ENCODE measurements at regions not wholly inside any gene's neighbourhood (a gene's known extent, or its start where the extent isn't known, plus 50 kb on each side); places are given as distances from the start of the nearest gene placed in this dataset.

DNA sequence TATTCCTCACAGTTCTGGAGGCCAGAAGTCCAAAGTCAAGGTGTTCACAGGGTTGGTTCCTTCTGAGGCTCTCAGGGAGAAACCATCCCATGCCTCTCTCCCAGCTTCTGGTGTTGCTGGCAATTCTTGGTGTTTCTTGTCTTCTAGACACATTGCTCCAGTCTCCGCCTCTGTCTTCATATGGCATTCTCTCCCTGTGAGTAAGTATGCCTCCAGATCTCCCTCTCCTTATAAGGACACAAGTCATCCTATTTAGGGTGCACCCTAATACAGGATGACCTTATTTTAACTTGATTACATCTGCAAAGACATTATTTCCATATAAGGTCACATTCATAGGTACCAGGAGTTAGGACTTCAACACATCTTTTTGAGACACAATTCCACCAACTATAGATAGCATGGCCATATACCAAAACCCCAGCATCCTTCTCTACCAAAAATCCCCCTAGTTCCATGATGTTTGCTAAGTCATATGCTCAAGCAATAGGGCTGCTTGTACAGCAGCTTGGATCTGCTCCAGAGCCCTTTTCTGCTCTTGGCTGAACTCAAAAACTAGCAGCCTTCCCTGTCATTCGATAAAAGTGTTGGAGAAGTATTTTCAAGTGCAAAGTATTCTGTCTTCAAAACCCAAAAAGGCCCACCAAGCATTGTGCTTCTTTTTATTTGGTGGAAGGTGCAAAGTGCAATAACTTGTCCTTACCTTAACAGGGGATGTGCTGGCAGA is 79.2 kb upstream of the CMKLR1 start:
- DNase-seq (ENCODE audit: low read depth in 1 of 2, low spot score in 1 of 2): no peak
- in situ Hi-C loops (cut with HindIII; ENCODE audit: low pct_unique_long_range_greater_than_20kb, low sequenced_read_pairs): no loop called here
- no peak for TF ChIP-seq JUND (IDR thresholded peaks at IDR 0.05; ENCODE audit: low read depth)

DNA sequence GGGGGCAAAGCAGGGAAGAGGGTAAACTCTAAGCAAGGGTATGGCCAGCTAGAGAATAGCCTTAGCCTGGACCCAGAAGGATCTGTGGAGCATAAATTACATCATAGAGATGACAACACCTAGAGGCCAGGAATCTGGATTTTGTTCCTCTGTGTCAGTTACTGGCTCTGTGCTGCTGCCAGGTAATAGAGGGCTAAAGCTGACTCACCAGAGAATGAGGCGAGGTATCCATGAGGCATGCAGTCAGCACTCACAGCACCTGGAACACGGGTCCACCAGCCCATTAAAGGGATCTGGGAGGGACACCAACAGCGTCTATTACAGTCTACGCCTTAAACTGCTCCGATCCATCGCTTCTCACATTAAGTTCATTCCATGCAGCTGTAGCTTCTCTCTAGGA is 74.9 kb upstream of the CMKLR1 start:
- in situ Hi-C loops (cut with HindIII; ENCODE audit: low pct_unique_long_range_greater_than_20kb, low sequenced_read_pairs): no loop called here
- no peak for TF ChIP-seq JUND (IDR thresholded peaks at IDR 0.05; ENCODE audit: low read depth)
- no peak for DNase-seq (ENCODE audit: low read depth in 1 of 2, low spot score in 1 of 2)

DNA sequence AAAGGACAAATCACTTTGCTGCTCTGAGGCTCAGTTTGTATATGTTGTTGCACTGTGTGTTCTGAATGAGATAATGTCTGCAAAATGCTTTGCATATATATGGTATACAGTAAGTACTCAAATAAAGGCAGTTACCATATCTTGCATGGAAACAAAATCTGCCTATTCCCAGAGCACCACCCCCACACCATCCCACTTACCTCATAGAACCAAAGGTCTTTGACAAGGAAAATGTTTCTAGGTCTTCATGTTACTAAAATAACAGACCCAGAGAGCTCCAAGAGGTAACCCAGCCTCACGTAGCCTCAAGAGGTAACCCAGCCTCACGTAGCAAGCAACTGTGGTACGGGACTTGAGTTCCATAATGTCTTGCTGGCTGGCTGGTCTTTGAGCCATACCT is 71.6 kb upstream of the CMKLR1 start:
- no peak for TF ChIP-seq JUND (IDR thresholded peaks at IDR 0.05; ENCODE audit: low read depth)
- no peak for DNase-seq (ENCODE audit: low read depth in 1 of 2, low spot score in 1 of 2)
- in situ Hi-C loops (cut with HindIII; ENCODE audit: low pct_unique_long_range_greater_than_20kb, low sequenced_read_pairs): no loop called here

DNA sequence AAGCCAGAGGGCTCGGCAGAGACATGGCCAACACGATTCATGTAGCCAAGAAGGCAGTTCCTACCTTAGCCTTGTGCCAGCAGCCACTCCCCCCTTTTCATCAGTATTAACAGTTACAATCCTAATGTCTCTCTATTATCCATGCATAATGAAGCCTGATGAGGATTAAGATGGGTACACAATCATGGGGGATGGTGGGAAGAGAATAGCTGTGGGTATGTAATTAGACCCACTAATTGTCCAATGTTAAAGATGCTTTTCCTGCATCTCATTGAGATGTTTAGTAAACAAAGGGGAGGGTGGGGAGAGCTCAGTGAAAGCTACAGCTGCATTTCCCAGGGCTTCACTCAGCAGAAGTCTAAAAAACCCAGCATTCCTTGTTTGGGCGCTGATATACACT is 70.4 kb upstream of the CMKLR1 start:
- no peak for TF ChIP-seq JUND (IDR thresholded peaks at IDR 0.05; ENCODE audit: low read depth)

DNA sequence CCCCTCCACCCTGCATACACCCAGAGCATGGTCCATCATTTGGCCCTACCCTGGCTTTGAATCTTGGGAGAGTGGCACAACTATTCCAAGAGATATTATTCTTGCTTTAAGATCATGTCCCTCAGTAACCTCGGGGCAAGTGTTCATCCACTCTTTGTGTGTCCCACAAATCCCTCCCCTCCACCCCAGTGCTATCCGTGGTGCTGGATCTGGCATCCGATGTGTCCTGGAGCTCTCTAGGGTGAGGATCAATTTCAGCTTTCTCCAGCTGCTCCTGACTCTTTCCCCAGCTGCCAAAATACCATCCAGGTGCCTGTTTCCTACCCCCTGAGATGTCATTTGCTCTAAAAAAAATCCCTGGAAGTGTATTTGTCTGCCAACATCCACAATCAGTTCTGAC is 64.8 kb upstream of the CMKLR1 start:
- in situ Hi-C loops (cut with HindIII; ENCODE audit: low pct_unique_long_range_greater_than_20kb, low sequenced_read_pairs): no loop called here
- DNase-seq (ENCODE audit: low read depth in 1 of 2, low spot score in 1 of 2): peak; percentile 18 to 59
- TF ChIP-seq JUND (IDR thresholded peaks at IDR 0.05; ENCODE audit: low read depth): no peak

More for the DNA sequence above, 70.4 kb upstream of the CMKLR1 start:
- no peak for DNase-seq (ENCODE audit: low read depth in 1 of 2, low spot score in 1 of 2)
- in situ Hi-C loops (cut with HindIII; ENCODE audit: low pct_unique_long_range_greater_than_20kb, low sequenced_read_pairs): no loop called here

DNA sequence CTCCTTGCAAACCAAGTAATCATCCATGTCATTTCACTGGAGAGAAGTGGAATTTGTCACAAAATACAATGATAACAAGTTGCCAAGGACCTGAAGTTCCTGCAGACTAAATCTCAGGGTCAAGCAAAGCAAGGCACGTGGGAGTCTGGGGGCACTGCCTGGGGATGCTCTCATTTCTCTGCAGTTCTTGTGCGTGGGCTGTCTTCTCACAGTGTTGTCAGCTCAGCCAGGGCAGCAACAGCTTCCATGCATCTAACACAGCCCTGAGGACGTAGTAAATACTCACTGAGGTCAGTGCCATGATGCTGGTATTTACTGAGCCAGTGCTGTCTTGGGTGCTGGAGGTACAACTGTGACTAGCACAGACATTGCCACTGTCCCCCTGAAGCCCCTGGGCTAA is 62.9 kb upstream of the CMKLR1 start:
- in situ Hi-C loops (cut with HindIII; ENCODE audit: low pct_unique_long_range_greater_than_20kb, low sequenced_read_pairs): no loop called here

DNA sequence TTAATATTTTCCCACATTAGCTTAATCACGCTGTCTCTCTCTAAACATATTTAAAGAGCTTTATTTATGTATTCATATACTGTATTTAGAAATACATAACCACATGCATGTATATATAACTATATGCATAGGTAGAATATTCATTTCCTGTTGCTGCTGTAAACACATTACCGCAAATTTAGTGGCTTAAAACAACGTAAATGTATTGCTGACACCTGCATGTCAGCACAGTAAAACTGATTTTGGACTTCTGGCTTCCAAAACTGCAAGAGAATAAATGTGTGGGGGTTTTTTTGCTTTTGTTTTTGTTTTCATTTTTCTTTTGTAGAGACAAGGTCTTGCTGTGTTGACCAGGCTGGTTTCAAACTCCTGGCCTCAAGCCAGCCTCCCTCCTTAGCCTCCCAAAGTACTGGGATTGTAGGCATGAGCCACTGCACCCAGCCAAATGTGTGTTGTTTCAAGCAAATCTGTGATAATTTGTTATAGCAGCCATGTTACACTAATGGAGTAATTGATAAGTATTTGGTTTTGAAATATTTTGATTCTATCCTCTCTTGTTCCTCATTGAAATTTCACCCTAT is 61.9 kb upstream of the CMKLR1 start:
- no peak for DNase-seq (ENCODE audit: low read depth in 1 of 2, low spot score in 1 of 2)
- in situ Hi-C loops (cut with HindIII; ENCODE audit: low pct_unique_long_range_greater_than_20kb, low sequenced_read_pairs): no loop called here
- no peak for TF ChIP-seq JUND (IDR thresholded peaks at IDR 0.05; ENCODE audit: low read depth)

More for the DNA sequence above, 62.9 kb upstream of the CMKLR1 start:
- TF ChIP-seq JUND (IDR thresholded peaks at IDR 0.05; ENCODE audit: low read depth): no peak
- no peak for DNase-seq (ENCODE audit: low read depth in 1 of 2, low spot score in 1 of 2)

DNA sequence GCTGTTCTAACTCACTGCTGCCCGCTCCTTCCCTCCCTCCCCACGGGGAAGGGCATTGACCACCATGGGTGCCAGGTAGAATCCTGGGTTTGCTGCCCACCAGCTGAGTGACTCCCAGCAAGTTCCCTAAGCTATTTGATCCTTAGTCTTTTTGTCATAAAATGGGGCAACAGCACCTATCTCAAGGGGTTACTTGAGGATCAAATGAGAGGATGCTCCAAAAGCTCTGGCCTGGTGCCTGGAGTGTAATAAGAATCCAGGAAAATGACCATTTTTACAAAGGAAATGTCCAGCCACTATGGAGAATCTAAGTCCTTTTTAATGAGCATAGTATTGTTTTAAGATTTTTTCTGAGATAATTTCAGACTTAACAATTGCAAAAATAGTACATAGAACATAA is 61.4 kb upstream of the CMKLR1 start:
- DNase-seq (ENCODE audit: low read depth in 1 of 2, low spot score in 1 of 2): no peak
- no peak for TF ChIP-seq JUND (IDR thresholded peaks at IDR 0.05; ENCODE audit: low read depth)
- in situ Hi-C loops (cut with HindIII; ENCODE audit: low pct_unique_long_range_greater_than_20kb, low sequenced_read_pairs): no loop called here

DNA sequence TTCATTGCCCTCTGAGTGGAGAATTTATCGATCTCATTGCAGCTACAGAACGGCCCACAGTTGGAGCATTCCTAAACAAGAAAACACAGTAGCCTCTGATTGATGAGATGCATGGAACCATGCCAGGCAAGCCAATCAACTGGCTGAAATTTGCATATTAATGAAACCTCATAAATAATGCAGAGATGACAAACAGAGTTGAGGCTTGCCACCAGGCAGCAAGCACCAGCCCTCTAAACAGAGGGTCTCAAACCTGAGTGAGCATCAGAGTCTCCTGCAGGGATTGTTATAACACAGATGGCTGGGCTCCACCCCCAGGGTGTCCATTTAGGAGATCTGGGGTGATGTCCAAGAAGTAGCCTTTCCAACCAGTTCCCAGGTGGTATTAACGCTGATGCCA is 60.9 kb upstream of the CMKLR1 start:
- TF ChIP-seq JUND (IDR thresholded peaks at IDR 0.05; ENCODE audit: low read depth): no peak
- in situ Hi-C loops (cut with HindIII; ENCODE audit: low pct_unique_long_range_greater_than_20kb, low sequenced_read_pairs): no loop called here
- DNase-seq (ENCODE audit: low read depth in 1 of 2, low spot score in 1 of 2): no peak

DNA sequence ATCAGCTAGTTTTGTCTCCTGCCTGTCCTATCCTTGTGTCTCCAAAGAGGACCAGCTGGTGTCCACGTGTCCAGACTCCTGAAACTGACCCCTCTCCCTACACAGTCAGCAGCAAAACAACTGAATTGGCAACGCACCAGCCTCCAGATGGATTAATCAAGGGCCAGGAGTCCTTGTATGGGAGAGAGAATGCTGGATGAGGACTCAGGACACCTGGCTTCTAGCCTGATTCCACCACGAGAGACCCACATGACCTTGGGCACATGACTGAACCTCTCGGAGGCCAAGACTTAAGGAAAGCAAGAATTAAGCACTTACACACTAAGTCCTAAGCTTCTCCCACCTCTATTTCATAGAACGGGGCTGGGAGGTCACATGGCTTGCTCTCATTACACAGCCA is 60.4 kb upstream of the CMKLR1 start:
- in situ Hi-C loops (cut with HindIII; ENCODE audit: low pct_unique_long_range_greater_than_20kb, low sequenced_read_pairs): no loop called here
- TF ChIP-seq JUND (IDR thresholded peaks at IDR 0.05; ENCODE audit: low read depth): no peak
- no peak for DNase-seq (ENCODE audit: low read depth in 1 of 2, low spot score in 1 of 2)

DNA sequence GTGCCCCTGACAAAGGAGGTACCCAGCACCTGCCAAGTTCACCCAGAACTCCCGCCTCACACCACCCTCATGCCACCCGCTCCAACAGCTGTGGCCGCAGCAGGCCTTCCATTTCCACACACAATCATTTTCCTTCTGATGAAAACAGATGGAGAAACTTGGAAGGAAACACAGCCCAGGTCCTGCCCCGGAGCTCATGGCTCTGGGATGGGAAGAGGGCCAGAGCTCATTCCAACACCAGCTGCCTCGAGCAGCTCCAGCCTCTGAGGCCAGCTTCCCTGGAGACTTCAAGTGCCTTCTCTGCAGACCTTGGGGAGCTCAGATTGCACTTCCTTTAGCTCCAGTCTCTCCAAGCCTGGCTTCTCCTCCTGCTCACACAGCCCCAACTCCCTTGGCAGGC is 55.1 kb upstream of the CMKLR1 start:
- DNase-seq (ENCODE audit: low read depth in 1 of 2, low spot score in 1 of 2): no peak
- in situ Hi-C loops (cut with HindIII; ENCODE audit: low pct_unique_long_range_greater_than_20kb, low sequenced_read_pairs): no loop called here

DNA sequence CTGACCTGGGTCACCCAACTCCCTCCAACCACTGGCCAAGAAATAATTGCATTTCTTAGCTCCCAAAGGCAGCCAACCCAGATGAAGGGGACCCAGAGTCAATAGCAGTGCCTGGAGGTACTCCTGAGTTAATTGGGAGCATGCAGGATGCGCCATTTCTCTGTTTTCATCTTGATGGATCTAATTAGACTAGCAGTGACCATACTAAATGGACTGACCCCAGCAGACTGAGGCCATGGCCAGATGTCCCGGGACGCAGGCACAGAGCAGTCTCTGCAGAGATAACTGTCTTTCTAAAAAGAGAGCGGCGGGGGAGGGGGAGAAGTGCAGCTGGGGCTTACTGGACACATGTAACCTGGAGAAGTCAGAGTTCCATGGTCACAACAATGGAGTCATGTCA is 53.2 kb upstream of the CMKLR1 start:
- no peak for TF ChIP-seq JUND (IDR thresholded peaks at IDR 0.05; ENCODE audit: low read depth)
- DNase-seq (ENCODE audit: low read depth in 1 of 2, low spot score in 1 of 2): no peak
- in situ Hi-C loops (cut with HindIII; ENCODE audit: low pct_unique_long_range_greater_than_20kb, low sequenced_read_pairs): no loop called here

More for the DNA sequence above, 55.1 kb upstream of the CMKLR1 start:
- TF ChIP-seq JUND (IDR thresholded peaks at IDR 0.05; ENCODE audit: low read depth): no peak

DNA sequence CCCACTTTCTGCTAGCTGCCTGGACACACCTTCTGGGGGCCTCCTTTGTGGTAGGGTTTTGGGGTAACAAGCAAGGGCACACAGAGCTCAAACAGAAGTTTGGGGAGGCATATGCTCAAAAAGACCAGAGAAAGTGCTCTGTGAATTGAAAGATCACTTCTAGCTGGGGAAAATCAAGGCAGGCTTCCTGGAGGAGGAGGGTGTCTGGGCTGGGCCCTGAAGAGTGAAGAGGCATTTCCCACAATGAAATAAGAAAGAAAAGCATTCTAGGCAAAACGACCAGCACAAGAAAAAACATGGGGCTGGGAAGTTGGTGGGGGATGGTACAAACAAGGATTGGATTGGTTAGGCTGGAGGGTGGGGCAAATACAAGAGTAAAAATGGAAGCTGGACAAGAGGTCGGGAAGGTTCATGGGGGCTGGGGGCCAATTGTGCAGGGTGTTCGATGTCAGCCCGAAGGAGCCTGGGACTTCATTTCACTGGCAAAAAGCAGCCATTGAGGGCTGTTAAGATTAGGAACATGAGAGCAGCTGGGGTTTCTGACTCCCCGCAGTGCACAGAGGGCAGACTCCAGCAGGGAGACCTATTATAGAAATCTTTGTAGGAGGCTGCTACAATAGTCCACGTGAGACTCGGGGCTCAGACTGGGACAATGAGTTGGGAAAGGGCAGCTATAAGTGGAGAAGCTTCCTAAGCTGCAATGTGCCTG is 51.5 kb upstream of the CMKLR1 start:
- in situ Hi-C loops (cut with HindIII; ENCODE audit: low pct_unique_long_range_greater_than_20kb, low sequenced_read_pairs): no loop called here

More for the DNA sequence above, 51.5 kb upstream of the CMKLR1 start:
- no peak for DNase-seq (ENCODE audit: low read depth in 1 of 2, low spot score in 1 of 2)
- TF ChIP-seq JUND (IDR thresholded peaks at IDR 0.05; ENCODE audit: low read depth): no peak
